ENCODE measurements at regions not wholly inside any gene's neighbourhood (a gene's known extent, or its start where the extent isn't known, plus 50 kb on each side); places are given as distances from the start of the nearest gene placed in this dataset.

- no peak for TF ChIP-seq CTCF (conservative IDR thresholded peaks at IDR 0.05 in 1 of 2, IDR thresholded peaks at IDR 0.05 in 1 of 2; ENCODE audit: extremely low read depth in 1 of 2, insufficient read depth in 1 of 2, low read depth in 1 of 2, low read length in 2 of 2)
- TF ChIP-seq EZH2 (IDR thresholded peaks at IDR 0.05; ENCODE audit: borderline replicate concordance, low read length): no peak
Observed at GRCh38 chr16:80151722-80152111, 389.1 kb upstream of the DYNLRB2 start.
